H9 (cell line): ENCODE measurements at regions not wholly inside any gene's neighbourhood (a gene's known extent, or its start where the extent isn't known, plus 50 kb on each side); places are given as distances from the start of the nearest gene placed in this dataset.

Experiments
- DNase-seq: peaks from one replicate; pipeline ENCODE4 v3.0.0-alpha.2; 2017
- H2AFZ ChIP-seq: one replicate; pipeline ENCODE4 v1.6.1; 2013; ENCODE audit warnings: mild to moderate bottlenecking, low read length, control low read depth, moderate library complexity
- H2AK5ac ChIP-seq: 2 replicates; pipeline ENCODE4 v1.6.1; 2013; ENCODE audit warnings: low read length, control low read depth, mixed read lengths; ENCODE audit not compliant: insufficient read length
- H2BK120ac ChIP-seq: one replicate; pipeline ENCODE4 v1.6.1; 2013; ENCODE audit warnings: low read depth, mild to moderate bottlenecking, low read length, control low read depth, inconsistent platforms; ENCODE audit not compliant: poor library complexity, severe bottlenecking
- H2BK12ac ChIP-seq: 2 replicates; pipeline ENCODE4 v1.6.1; 2013; ENCODE audit warnings: low read length, control low read depth, mixed read lengths, low read depth; ENCODE audit not compliant: insufficient read length
- H2BK15ac ChIP-seq: 2 replicates; pipeline ENCODE4 v1.6.1; 2013; ENCODE audit warnings: low read depth, low read length, control low read depth
- H2BK20ac ChIP-seq: one replicate; pipeline ENCODE4 v1.6.1; 2013; ENCODE audit warnings: low read depth, mild to moderate bottlenecking, low read length, control low read depth, inconsistent platforms; ENCODE audit not compliant: poor library complexity, severe bottlenecking
- H2BK5ac ChIP-seq: 2 replicates; pipeline ENCODE4 v1.6.1; 2013; ENCODE audit warnings: low read length, control low read depth, mixed read lengths; ENCODE audit not compliant: insufficient read length
- H3K14ac ChIP-seq: 2 replicates; pipeline ENCODE4 v1.6.1; 2013; ENCODE audit warnings: low read length, control low read depth; ENCODE audit not compliant: insufficient read depth
- H3K18ac ChIP-seq: 2 replicates; pipeline ENCODE4 v1.6.1; 2013; ENCODE audit warnings: low read depth, mild to moderate bottlenecking, mixed read lengths, low read length, control low read depth; ENCODE audit not compliant: insufficient read length
- H3K23ac ChIP-seq: 2 replicates; pipeline ENCODE4 v1.6.1; 2013; ENCODE audit warnings: low read length, control low read depth, mixed read lengths, low read depth; ENCODE audit not compliant: insufficient read length
- H3K23me2 ChIP-seq: 2 replicates; pipeline ENCODE4 v1.6.1; 2013; ENCODE audit warnings: low read depth, mild to moderate bottlenecking, mixed read lengths, low read length, control low read depth; ENCODE audit not compliant: insufficient read length, poor library complexity, severe bottlenecking
- H3K27ac ChIP-seq: 2 replicates; pipeline ENCODE4 v1.5.1; 2013; ENCODE audit warnings: low read length, control low read depth, mixed read lengths, low read depth; ENCODE audit not compliant: insufficient read length
- H3K27me3 ChIP-seq: 2 replicates; pipeline ENCODE4 v1.6.1; 2013; ENCODE audit warnings: low read length, control low read depth, inconsistent platforms; ENCODE audit not compliant: insufficient read depth
- H3K4ac ChIP-seq: 2 replicates; pipeline ENCODE4 v1.6.1; 2013; ENCODE audit warnings: low read depth, mild to moderate bottlenecking, control low read depth, inconsistent platforms, low read length, moderate library complexity
- H3K4me1 ChIP-seq: 2 replicates; pipeline ENCODE4 v1.6.1; 2013; ENCODE audit warnings: low read length, control low read depth, inconsistent platforms; ENCODE audit not compliant: insufficient read depth
- H3K4me2 ChIP-seq: 2 replicates; pipeline ENCODE4 v1.6.1; 2013; ENCODE audit warnings: low read length, control low read depth, mixed read lengths; ENCODE audit not compliant: insufficient read length, insufficient read depth
- H3K56ac ChIP-seq: 2 replicates; pipeline ENCODE4 v1.6.1; 2013; ENCODE audit warnings: low read depth, mild to moderate bottlenecking, mixed read lengths, low read length, control low read depth; ENCODE audit not compliant: insufficient read length
- H3K79me1 ChIP-seq: 2 replicates; pipeline ENCODE4 v1.6.1; 2013; ENCODE audit warnings: low read depth, mild to moderate bottlenecking, moderate library complexity, low read length, control low read depth, inconsistent platforms; ENCODE audit not compliant: insufficient read depth, poor library complexity, severe bottlenecking
- H3K79me2 ChIP-seq: 2 replicates; pipeline ENCODE4 v1.6.1; 2013; ENCODE audit warnings: low read length, control low read depth, inconsistent platforms; ENCODE audit not compliant: insufficient read depth
- H3K9ac ChIP-seq: 2 replicates; pipeline ENCODE4 v1.6.1; 2013; ENCODE audit warnings: low read length, control low read depth, mixed read lengths; ENCODE audit not compliant: insufficient read length; ENCODE audit errors: extremely low read depth
- H3K9me3 ChIP-seq: one replicate; pipeline ENCODE4 v1.6.1; 2013; ENCODE audit warnings: low read depth, low read length, inconsistent platforms; ENCODE audit not compliant: control insufficient read depth
- H3T11ph ChIP-seq: one replicate; pipeline ENCODE4 v1.6.1; 2013; ENCODE audit warnings: mild to moderate bottlenecking, low read length, control low read depth, inconsistent platforms
- H4K20me1 ChIP-seq: one replicate; pipeline ENCODE4 v1.6.1; 2013; ENCODE audit not compliant: control insufficient read depth, insufficient read length, insufficient read depth
- H4K5ac ChIP-seq: 2 replicates; pipeline ENCODE4 v1.6.1; 2013; ENCODE audit warnings: low read depth, mild to moderate bottlenecking, mixed read lengths, low read length, control low read depth; ENCODE audit not compliant: insufficient read length
- H4K8ac ChIP-seq: replicated peaks from 2 replicates; pipeline ENCODE4 v1.6.1; 2013; ENCODE audit warnings: low read length, control low read depth, mixed read lengths, low read depth; ENCODE audit not compliant: insufficient read length
- H4K91ac ChIP-seq: 2 replicates; pipeline ENCODE4 v1.6.1; 2013; ENCODE audit warnings: low read depth, mild to moderate bottlenecking, moderate library complexity, mixed read lengths, low read length, control low read depth; ENCODE audit not compliant: insufficient read length
- H3K27ac Mint-ChIP-seq, 3 experiments: 2 replicates in 2 of 3; 3 replicates in 1 of 3; pipeline ENCODE4 v1.8.0; 2020 to 2021; ENCODE audit warnings: mixed read lengths in 3 of 3, mild to moderate bottlenecking in 1 of 3, moderate library complexity in 1 of 3
- H3K27me3 Mint-ChIP-seq: 2 replicates; pipeline ENCODE4 v1.8.0; 2021; ENCODE audit warnings: low read depth, mild to moderate bottlenecking, moderate library complexity, mixed read lengths
- H3K36me3 Mint-ChIP-seq, 3 experiments: 2 replicates in 2 of 3; 3 replicates in 1 of 3; pipeline ENCODE4 v1.8.0; 2020 to 2021; ENCODE audit warnings: low read depth in 3 of 3, mixed read lengths in 3 of 3; ENCODE audit not compliant: insufficient read depth in 1 of 3
- H3K4me1 Mint-ChIP-seq, 2 experiments: 2 replicates each; pipeline ENCODE4 v1.8.0; 2020; ENCODE audit warnings: mixed read lengths in 2 of 2
- H3K4me3 Mint-ChIP-seq, 2 experiments: 2 replicates in 1 of 2; 3 replicates in 1 of 2; pipeline ENCODE4 v1.8.0; 2020 to 2021; ENCODE audit warnings: mild to moderate bottlenecking in 2 of 2, mixed read lengths in 2 of 2, moderate library complexity in 1 of 2
- H3K9me3 Mint-ChIP-seq, 2 experiments: 2 replicates in 1 of 2; 3 replicates in 1 of 2; pipeline ENCODE4 v1.8.0; 2020; ENCODE audit warnings: mild to moderate bottlenecking in 2 of 2, mixed read lengths in 2 of 2, moderate library complexity in 1 of 2
- CTCF ChIP-seq: fragments of 200-600 bp; sonication (generic); conservative IDR thresholded peaks from 3 replicates; pipeline ENCODE4 v1.8.0; 2021; ENCODE audit warnings: antibody characterized with exemption, mild to moderate bottlenecking
- WGBS: extraction: QIAGEN DNeasy Blood & Tissue Kit; methylation state at CpG from one replicate; pipeline ENCODE4 v1.1.7; 2013; ENCODE audit warnings: missing lambda C conversion rate, low lambda C conversion rate, mixed read lengths; ENCODE audit not compliant: insufficient read length; ENCODE audit errors: extremely low coverage; 5-methylcytosine and 5-hydroxymethylcytosine counted together

GRCh38 chr5:8350644-8351339 lies 481.8 kb downstream of the MTRR start:
- Histone ChIP-seq H3T11ph (no peak overlapping the region), H2AFZ (no peak overlapping the region), H4K5ac (no peak overlapping the region), H3K56ac (no peak overlapping the region), H3K4me2 (no peak overlapping the region), H2BK12ac (no peak overlapping the region), H4K8ac (no peak overlapping the region), H3K18ac (no peak overlapping the region), H3K23ac (no peak overlapping the region), H3K9me3 (no peaks in the 10 kb centered on the region), H4K20me1 (no peaks in the 10 kb centered on the region), H3K79me2 (no peaks in the 10 kb centered on the region), H3K23me2 (no peaks in the 10 kb centered on the region), H4K91ac (no peak overlapping the region), H3K27ac (no peak overlapping the region), H2AK5ac (no peak overlapping the region), H3K27me3 (no peaks in the 10 kb centered on the region), H3K79me1 (no peaks in the 10 kb centered on the region), H3K4me1 (no peaks in the 10 kb centered on the region), H3K4ac (no peak overlapping the region), H2BK15ac (no peak overlapping the region), H2BK120ac (no peak overlapping the region), H2BK5ac (no peak overlapping the region), H3K14ac (no peak overlapping the region), H3K9ac (no peak overlapping the region), H2BK20ac (no peak overlapping the region)
- Mint-ChIP-seq H3K27me3 (no peaks in the 10 kb centered on the region; the same call in 1 of the 2 replicates), H3K9me3 (peaks cover 0 to 6% of the 10 kb centered on the region in 2 experiments; a peak in 4 of 5 replicates), H3K4me1 (no peaks in the 10 kb centered on the region), H3K27ac (no peak overlapping the region), H3K36me3 (peaks cover 0 to 1% (median 0%) of the 10 kb centered on the region in 3 experiments; a peak in 1 of 7 replicates), H3K4me3 (no peak overlapping the region)
- no peak for TF ChIP-seq CTCF
- no CpG with 5 or more reads among the region's 6 CpGs for WGBS
- no peak for DNase-seq
